ENCODE measurements at regions not wholly inside any gene's neighbourhood (a gene's known extent, or its start where the extent isn't known, plus 50 kb on each side); places are given as distances from the start of the nearest gene placed in this dataset.

- no peaks in the 10 kb centered on the region for H3K9me3 ChIP-seq (ENCODE audit: control insufficient read depth, insufficient read depth, low read depth, low read length)
- H3K36me3 ChIP-seq (ENCODE audit: control insufficient read depth in 2 of 2, insufficient read depth in 1 of 2, low read length in 2 of 2) = no peaks in the 10 kb centered on the region
- CTCF ChIA-PET = no interaction called here
- H3K4me3 ChIP-seq (ENCODE audit: low read depth, low read length) = no peak overlapping the region
- H3K4me1 ChIP-seq (ENCODE audit: control insufficient read depth, insufficient read depth, low read length) = no peaks in the 10 kb centered on the region
- H3K27ac ChIP-seq (ENCODE audit: extremely low read depth, low read depth, low read length) = no peak overlapping the region
- TF ChIP-seq ZNF239 (tag by site-specific recombination; IDR thresholded peaks at IDR 0.05) = no peak
- TF ChIP-seq ZNF776 (tag by site-specific recombination; IDR thresholded peaks at IDR 0.05; ENCODE audit: borderline replicate concordance) = no peak
- TF ChIP-seq ZSCAN30 (tag by site-specific recombination; IDR thresholded peaks at IDR 0.05) = no peak
- no peak for TF ChIP-seq ZNF16 (tag by site-specific recombination; IDR thresholded peaks at IDR 0.05; ENCODE audit: low read depth)
- TF ChIP-seq KLF16 (tag by site-specific recombination; IDR thresholded peaks at IDR 0.05) = no peak
- TF ChIP-seq ZNF629 (tag by site-specific recombination; IDR thresholded peaks at IDR 0.05) = no peak
- no peak for TF ChIP-seq SP3 (tag by site-specific recombination; IDR thresholded peaks at IDR 0.05)
- POLR2A ChIA-PET = no interaction called here
Observed at GRCh38 chr10:109089779-109090178, 833.5 kb downstream of the XPNPEP1 start.

GRCh38 chr10:109071539-109071938 lies 851.8 kb downstream of the XPNPEP1 start:
- TF ChIP-seq KLF16 (tag by site-specific recombination; IDR thresholded peaks at IDR 0.05) (no peak), ZFP41 (tag by site-specific recombination; IDR thresholded peaks at IDR 0.05; ENCODE audit: borderline replicate concordance) (no peak), ZNF239 (tag by site-specific recombination; IDR thresholded peaks at IDR 0.05) (no peak), KLF7 (tag by site-specific recombination; IDR thresholded peaks at IDR 0.05; ENCODE audit: borderline replicate concordance) (no peak), ZBTB17 (tag by site-specific recombination; IDR thresholded peaks at IDR 0.05) (no peak), GLI2 (tag by site-specific recombination; IDR thresholded peaks at IDR 0.05; ENCODE audit: borderline replicate concordance, low read depth) (no peak), ZNF530 (tag by site-specific recombination; IDR thresholded peaks at IDR 0.05; ENCODE audit: low read depth) (no peak), YY2 (tag by site-specific recombination; IDR thresholded peaks at IDR 0.05) (no peak), SP2 (tag by site-specific recombination; IDR thresholded peaks at IDR 0.05) (no peak), ZNF768 (tag by site-specific recombination; IDR thresholded peaks at IDR 0.05) (no peak), SCRT2 (tag by site-specific recombination; IDR thresholded peaks at IDR 0.05) (no peak), ZNF133 (tag by site-specific recombination; IDR thresholded peaks at IDR 0.05) (no peak), ZNF843 (tag by site-specific recombination; IDR thresholded peaks at IDR 0.05) (no peak), BCL11A (tag by site-specific recombination; IDR thresholded peaks at IDR 0.05; ENCODE audit: low read depth) (no peak), TCF7L2 (IDR thresholded peaks at IDR 0.05; ENCODE audit: borderline replicate concordance, low read depth, low read length) (no peak)
- ChIA-PET POLR2A (no interaction called here), CTCF (no interaction called here)
- no peaks in the 10 kb centered on the region for H3K9me3 ChIP-seq (ENCODE audit: control insufficient read depth, insufficient read depth, low read depth, low read length)
- no peaks in the 10 kb centered on the region for H3K4me1 ChIP-seq (ENCODE audit: control insufficient read depth, insufficient read depth, low read length)
- H3K4me3 ChIP-seq (ENCODE audit: low read depth, low read length) = no peak overlapping the region
- H3K36me3 ChIP-seq (ENCODE audit: control insufficient read depth in 2 of 2, insufficient read depth in 1 of 2, low read length in 2 of 2) = no peaks in the 10 kb centered on the region
- H3K27ac ChIP-seq (ENCODE audit: extremely low read depth, low read depth, low read length) = no peak overlapping the region

GRCh38 chr10:109070492-109070891 lies 852.8 kb downstream of the XPNPEP1 start:
- Histone ChIP-seq H3K27ac (ENCODE audit: extremely low read depth, low read depth, low read length) (no peak overlapping the region), H3K9me3 (ENCODE audit: control insufficient read depth, insufficient read depth, low read depth, low read length) (no peaks in the 10 kb centered on the region), H3K4me3 (ENCODE audit: low read depth, low read length) (no peak overlapping the region), H3K36me3 (ENCODE audit: control insufficient read depth in 2 of 2, insufficient read depth in 1 of 2, low read length in 2 of 2) (no peaks in the 10 kb centered on the region), H3K4me1 (ENCODE audit: control insufficient read depth, insufficient read depth, low read length) (no peaks in the 10 kb centered on the region)
- ChIA-PET CTCF (interaction anchor here (0.6 kb wide), 1 partner anchor 132 kb away, joined by 4 read pairs; no protein-coding TSS in a partner anchor), POLR2A (no interaction called here)
- TF ChIP-seq ZNF571 (tag by site-specific recombination; IDR thresholded peaks at IDR 0.05) (no peak), TCF7L2 (IDR thresholded peaks at IDR 0.05; ENCODE audit: borderline replicate concordance, low read depth, low read length) (no peak), ZNF48 (tag by site-specific recombination; IDR thresholded peaks at IDR 0.05) (no peak), ZNF639 (tag by site-specific recombination; IDR thresholded peaks at IDR 0.05) (no peak), ZNF596 (tag by site-specific recombination; IDR thresholded peaks at IDR 0.05) (no peak), ZNF391 (tag by site-specific recombination; IDR thresholded peaks at IDR 0.05; ENCODE audit: borderline replicate concordance, low read depth) (no peak)
